Mammary epithelial cell (primary cell): ENCODE measurements at regions not wholly inside any gene's neighbourhood (a gene's known extent, or its start where the extent isn't known, plus 50 kb on each side); places are given as distances from the start of the nearest gene placed in this dataset.

Source experiments
- EZH2 ChIP-seq: IDR thresholded peaks from 2 replicates; pipeline ENCODE4 v1.6.1; 2012; ENCODE audit warnings: low read length, inconsistent platforms, borderline replicate concordance
- TF ChIP-seq, protein P1 (sequence below), 2 donors: IDR thresholded peaks in 1 of 2; conservative IDR thresholded peaks in 1 of 2; 2 replicates each; pipeline ENCODE4 v1.5.1; 2011 to 2012; ENCODE audit warnings: inconsistent platforms in 2 of 2, low read length in 2 of 2, mild to moderate bottlenecking in 2 of 2, control low read depth in 1 of 2, low read depth in 1 of 2; ENCODE audit not compliant: insufficient read depth in 1 of 2; ENCODE audit errors: extremely low read depth in 1 of 2

DNA sequence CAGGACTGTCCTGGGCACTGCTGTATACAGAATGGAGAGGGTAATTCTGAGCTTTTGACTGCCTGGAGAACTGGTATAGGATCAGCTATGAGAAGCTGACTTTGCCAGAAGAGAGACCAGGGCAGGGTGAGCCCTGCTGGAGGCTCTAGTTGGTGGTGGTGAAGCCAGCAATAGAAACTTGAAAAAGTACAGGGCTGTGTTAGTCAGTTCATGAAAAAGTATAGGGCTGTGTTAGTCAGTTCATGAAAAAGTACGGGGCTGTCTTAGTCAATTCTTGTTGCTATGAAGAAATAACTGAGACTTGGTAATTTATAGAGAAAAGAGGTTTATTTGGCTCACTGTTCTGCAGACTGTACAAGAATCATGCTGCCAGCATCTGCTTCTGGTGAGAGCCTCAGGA is 63.5 kb upstream of the C2CD4B start:
- TF ChIP-seq, protein P1, sequence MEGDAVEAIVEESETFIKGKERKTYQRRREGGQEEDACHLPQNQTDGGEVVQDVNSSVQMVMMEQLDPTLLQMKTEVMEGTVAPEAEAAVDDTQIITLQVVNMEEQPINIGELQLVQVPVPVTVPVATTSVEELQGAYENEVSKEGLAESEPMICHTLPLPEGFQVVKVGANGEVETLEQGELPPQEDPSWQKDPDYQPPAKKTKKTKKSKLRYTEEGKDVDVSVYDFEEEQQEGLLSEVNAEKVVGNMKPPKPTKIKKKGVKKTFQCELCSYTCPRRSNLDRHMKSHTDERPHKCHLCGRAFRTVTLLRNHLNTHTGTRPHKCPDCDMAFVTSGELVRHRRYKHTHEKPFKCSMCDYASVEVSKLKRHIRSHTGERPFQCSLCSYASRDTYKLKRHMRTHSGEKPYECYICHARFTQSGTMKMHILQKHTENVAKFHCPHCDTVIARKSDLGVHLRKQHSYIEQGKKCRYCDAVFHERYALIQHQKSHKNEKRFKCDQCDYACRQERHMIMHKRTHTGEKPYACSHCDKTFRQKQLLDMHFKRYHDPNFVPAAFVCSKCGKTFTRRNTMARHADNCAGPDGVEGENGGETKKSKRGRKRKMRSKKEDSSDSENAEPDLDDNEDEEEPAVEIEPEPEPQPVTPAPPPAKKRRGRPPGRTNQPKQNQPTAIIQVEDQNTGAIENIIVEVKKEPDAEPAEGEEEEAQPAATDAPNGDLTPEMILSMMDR (conservative IDR thresholded peaks at IDR 0.05 in 1 of 2, IDR thresholded peaks at IDR 0.05 in 1 of 2; ENCODE audit: extremely low read depth in 1 of 2, insufficient read depth in 1 of 2, low read depth in 1 of 2, low read length in 2 of 2), result no peak
- no peak for TF ChIP-seq EZH2
